K562 (cell line): ENCODE measurements at regions not wholly inside any gene's neighbourhood (a gene's known extent, or its start where the extent isn't known, plus 50 kb on each side); places are given as distances from the start of the nearest gene placed in this dataset.

ENCODE experiments used
- ATAC-seq: fragments of 200-7000 bp; cut with Tn5 transposase; 3 replicates; pipeline ENCODE4 v1.9.1; 2020; ENCODE audit warnings: moderate library complexity
- BruUV-seq: library from RNA; stranded (reverse); fragments of 400-500 nt; replicated peaks from 2 replicates; lab custom pipeline; 2021; lab: Mats Ljungman, UMichigan
- CTCF ChIA-PET: fragments of 300-600 bp; formaldehyde crosslinking; extraction: SDS; loops from one replicate; lab custom pipeline; 2021; ENCODE audit warnings: low intra/inter-chr PET ratio; lab: Yijun Ruan, JAX
- POLR2A ChIA-PET: fragments of 300-600, 350-650 bp; sonication (Branson Sonifier 250); formaldehyde crosslinking; extraction: SDS; loops from one replicate; lab custom pipeline; 2021; ENCODE audit warnings: antibody characterized with exemption, inconsistent platforms; lab: Yijun Ruan, JAX
- DNase-seq, 4 experiments: peaks; one replicate each; pipeline versions ENCODE4 v3.0.0 to v3.0.0-alpha.2; 2011 to 2018; ENCODE audit warnings: low spot score in 3 of 4, mixed read lengths in 3 of 4; ENCODE audit errors: extremely low read depth in 1 of 4
- FAIRE-seq: peaks from 2 replicates; lab custom pipeline; 2011; peaks lifted over from hg19 to GRCh38; lab: Jason Lieb, UNC
- H2AFZ ChIP-seq: 2 replicates; pipeline ENCODE4 v1.6.0; 2011; ENCODE audit warnings: low read depth, low read length, control low read depth, inconsistent platforms
- H3K27ac ChIP-seq: fragments of 200-600 bp; 3 replicates; pipeline ENCODE4 v1.8.0; 2011; ENCODE audit warnings: low read depth, mild to moderate bottlenecking, control low read depth, inconsistent platforms, low read length, moderate library complexity, mixed read lengths; ENCODE audit errors: extremely low read depth
- H3K27me3 ChIP-seq, 2 experiments: fragments of 300-600 bp in 1 of 2; 2 replicates in 1 of 2; 3 replicates in 1 of 2; pipeline versions ENCODE4 v1.6.0 to v1.8.0; 2011; ENCODE audit warnings: inconsistent platforms in 2 of 2, low read length in 2 of 2, mild to moderate bottlenecking in 1 of 2, mixed read lengths in 1 of 2, moderate library complexity in 1 of 2; ENCODE audit not compliant: control insufficient read depth in 2 of 2, insufficient read depth in 2 of 2
- H3K36me3 ChIP-seq: fragments of 300-600 bp; 3 replicates; pipeline ENCODE4 v1.8.0; 2011; ENCODE audit warnings: mild to moderate bottlenecking, low read length, inconsistent platforms; ENCODE audit not compliant: control insufficient read depth, insufficient read depth
- H3K4me1 ChIP-seq, 2 experiments: fragments of 200-600 bp in 1 of 2; replicated peaks in 1 of 2; 2 replicates in 1 of 2; 3 replicates in 1 of 2; pipeline versions ENCODE4 v1.5.1 to v1.8.0; 2011; ENCODE audit warnings: inconsistent platforms in 2 of 2, low read length in 2 of 2, mild to moderate bottlenecking in 1 of 2, mixed read lengths in 1 of 2, moderate library complexity in 1 of 2; ENCODE audit not compliant: control insufficient read depth in 2 of 2, insufficient read depth in 2 of 2
- H3K4me2 ChIP-seq: 2 replicates; pipeline ENCODE4 v1.6.1; 2011; ENCODE audit warnings: low read length, control low read depth, inconsistent platforms, mixed read lengths; ENCODE audit not compliant: insufficient read depth
- H3K4me3 ChIP-seq: fragments of 200-600 bp; sonication (generic), shearing (Covaris generic); 2 replicates; pipeline ENCODE4 v1.5.1; 2016; ENCODE audit warnings: control low read depth, inconsistent platforms
- H3K79me2 ChIP-seq: fragments of 200-600 bp; 3 replicates; pipeline ENCODE4 v1.8.0; 2011; ENCODE audit warnings: low read length, inconsistent platforms; ENCODE audit not compliant: control insufficient read depth, insufficient read depth
- H3K9ac ChIP-seq, 2 experiments: 2 replicates each; pipeline versions ENCODE4 v1.6.0 to v1.6.1; 2011; ENCODE audit warnings: low read depth in 2 of 2, low read length in 2 of 2, control low read depth in 1 of 2, inconsistent platforms in 1 of 2, mild to moderate bottlenecking in 1 of 2, mixed read lengths in 1 of 2; ENCODE audit not compliant: insufficient read depth in 1 of 2
- H3K9me1 ChIP-seq: one replicate; pipeline ENCODE4 v1.6.0; 2011; ENCODE audit warnings: inconsistent platforms, mild to moderate bottlenecking, low read length, moderate library complexity; ENCODE audit not compliant: control insufficient read depth, insufficient read depth
- H3K9me3 ChIP-seq: replicated peaks from 2 replicates; pipeline ENCODE4 v1.5.1; 2011; ENCODE audit warnings: low read depth, low read length, inconsistent platforms; ENCODE audit not compliant: control insufficient read depth, insufficient read depth
- H4K20me1 ChIP-seq: replicated peaks from 2 replicates; pipeline ENCODE4 v1.6.1; 2011; ENCODE audit warnings: low read length, inconsistent platforms, mixed read lengths; ENCODE audit not compliant: control insufficient read depth, insufficient read depth
- BRCA1 ChIP-seq, 2 experiments: fragments of 450-650 bp in 1 of 2; sonication (generic) in 1 of 2; formaldehyde crosslinking in 1 of 2; IDR thresholded peaks; 2 replicates each; pipeline versions ENCODE4 v1.5.0 to v1.6.1; 2017 to 2020; ENCODE audit warnings: mild to moderate bottlenecking in 1 of 2, missing genetic modification reagents in 1 of 2
- C11orf30 ChIP-seq: fragments of 450-650 bp; IDR thresholded peaks from 2 replicates; pipeline ENCODE4 v1.6.1; 2016; ENCODE audit warnings: low read depth, mild to moderate bottlenecking
- DLX4 ChIP-seq: fragments of 250-450 bp; sonication (Bioruptor Pico); IDR thresholded peaks from 2 replicates; pipeline ENCODE4 v1.6.1; 2021; ENCODE audit warnings: mild to moderate bottlenecking
- E2F5 ChIP-seq: sonication (generic); formaldehyde crosslinking; IDR thresholded peaks from 2 replicates; pipeline ENCODE4 v1.8.0; 2022; ENCODE audit warnings: mild to moderate bottlenecking, missing genetic modification reagents
- GATA2 ChIP-seq: sonication (generic); formaldehyde crosslinking; IDR thresholded peaks from 2 replicates; pipeline ENCODE4 v1.4.0; 2020; ENCODE audit warnings: mild to moderate bottlenecking, missing genetic modification reagents
- HNRNPH1 ChIP-seq: fragments of 200-400 bp; formaldehyde crosslinking; optimal IDR thresholded peaks from 2 replicates; pipeline ENCODE3; 2017; ENCODE audit warnings: low read depth, mild to moderate bottlenecking, low read length, moderate library complexity
- MECOM ChIP-seq: fragments of 250-450 bp; sonication (Bioruptor Pico); IDR thresholded peaks from 2 replicates; pipeline ENCODE4 v1.8.0; 2022; ENCODE audit warnings: inconsistent platforms
- NCOA6 ChIP-seq: fragments of 450-650 bp; IDR thresholded peaks from 2 replicates; pipeline ENCODE4 v1.6.1; 2017; ENCODE audit warnings: mild to moderate bottlenecking
- ZNF253 ChIP-seq: fragments of 250-450 bp; sonication (Bioruptor Pico); conservative IDR thresholded peaks from 2 replicates; pipeline ENCODE4 v1.6.1; 2021; ENCODE audit warnings: mild to moderate bottlenecking
- ZNF589 ChIP-seq: fragments of 200-800 bp; sonication (Bioruptor generic); IDR thresholded peaks from 2 replicates; pipeline ENCODE4 v1.6.1; 2016; ENCODE audit warnings: low read depth, missing genetic modification characterization, missing compliant biosample characterization
- WGBS: fragments of 100-300 bp; shearing (Covaris generic); methylation state at CpG from one replicate; pipeline ENCODE4 v1.1.6; 2016; ENCODE audit warnings: low coverage, mixed read lengths; ENCODE audit not compliant: insufficient coverage; ENCODE audit errors: missing lambda C conversion rate; 5-methylcytosine and 5-hydroxymethylcytosine counted together
- in situ Hi-C: fragments of 300-500 bp; cut with MboI; formaldehyde crosslinking; loops from 4 replicates; pipeline ENCODE4 v1.15.0; 2018; ENCODE audit warnings: inconsistent platforms, mixed read lengths
- intact Hi-C: fragments of 100-400 bp; cut with micrococcal nuclease; formaldehyde crosslinking; loops from 2 replicates; pipeline ENCODE4 v1.14.2; 2022
- TF ChIP-seq, protein P1 (sequence below), 2 experiments: fragments of 450-650 bp in 1 of 2; IDR thresholded peaks; 2 replicates each; pipeline ENCODE4 v1.6.1; 2011 to 2017; ENCODE audit warnings: low read depth in 2 of 2, antibody characterized with exemption in 1 of 2, borderline replicate concordance in 1 of 2, low read length in 1 of 2, mild to moderate bottlenecking in 1 of 2, mixed read lengths in 1 of 2; ENCODE audit not compliant: control insufficient read depth in 1 of 2

- ChIA-PET CTCF (no interaction called here), POLR2A (no interaction called here)
- BruUV-seq, result no TSS peak
These were observed 88.8 kb downstream of the BUD13 start for GRCh38 chr11:116683982-116684381.

DNA sequence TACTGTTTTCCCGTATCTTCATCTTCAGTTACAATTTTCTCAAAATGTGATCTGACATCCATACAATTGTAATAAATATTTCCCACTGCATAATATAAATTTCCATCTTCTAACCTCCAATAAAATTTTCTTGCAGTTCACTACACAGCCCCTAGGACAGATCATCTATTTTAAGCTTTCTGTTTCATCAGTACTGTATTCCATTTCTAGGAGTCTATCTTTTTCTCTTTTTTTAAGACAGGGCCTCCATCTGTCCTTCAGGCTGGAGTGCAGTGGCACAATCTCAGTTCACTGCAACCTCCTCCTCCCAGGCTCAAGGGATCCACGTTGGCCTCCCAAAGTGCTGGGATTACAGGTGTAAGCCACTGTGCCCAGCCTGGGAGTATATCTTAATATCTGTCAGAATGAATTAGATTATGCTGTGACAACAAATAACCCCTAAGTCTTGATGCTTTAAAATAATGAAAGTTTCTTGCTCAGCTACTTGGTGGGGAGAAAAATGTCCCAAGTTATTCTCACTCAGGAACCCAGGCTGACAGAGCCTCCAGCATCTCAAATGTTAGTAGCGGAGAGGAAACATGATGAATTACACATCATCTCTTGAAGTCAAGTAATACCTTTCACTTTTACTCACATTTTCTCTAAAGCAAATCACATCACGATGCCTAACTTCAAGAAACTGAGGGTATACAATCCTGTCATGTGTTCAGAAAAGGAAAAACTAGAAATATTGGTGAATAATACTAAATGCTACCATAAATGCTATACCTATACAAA lies 92.2 kb downstream of the BUD13 start:
- intact Hi-C loops, result no loop called here
- Histone ChIP-seq H3K79me2 (no peaks in the 10 kb centered on the region), H3K4me3 (no peak overlapping the region), H3K27me3 (no peaks in the 10 kb centered on the region), H3K9me3 (no peaks in the 10 kb centered on the region), H3K4me1 (no peaks in the 10 kb centered on the region), H3K9ac (no peak overlapping the region), H3K27ac (no peak overlapping the region), H2AFZ (no peak overlapping the region), H3K9me1 (no peaks in the 10 kb centered on the region), H3K4me2 (no peak overlapping the region), H3K36me3 (no peaks in the 10 kb centered on the region), H4K20me1 (no peaks in the 10 kb centered on the region)
- no peak for DNase-seq
- in situ Hi-C loops, result loop anchor here (10.0 to 25.0 kb wide), 3 partner anchors 686 to 1906 kb away; no protein-coding TSS in a partner anchor
- ChIA-PET POLR2A (no interaction called here), CTCF (no interaction called here)
- WGBS, result 0% methylated on average over 4 of the region's 4 CpGs
- no peak for ATAC-seq
- BruUV-seq, result no TSS peak
- FAIRE-seq, result no peak
- TF ChIP-seq E2F5 (CRISPR knock-in tag) (no peak), MECOM (no peak), BRCA1 (IDR thresholded peaks at IDR 0.05) (no peak), BRCA1 (CRISPR knock-in tag; IDR thresholded peaks at IDR 0.05) (no peak), GATA2 (CRISPR knock-in tag) (no peak), ZNF253 (CRISPR knock-in tag) (no peak), DLX4 (CRISPR knock-in tag) (no peak), NCOA6 (no peak), C11orf30 (no peak), ZNF589 (CRISPR knock-in tag) (no peak)
- TF ChIP-seq, protein P1, sequence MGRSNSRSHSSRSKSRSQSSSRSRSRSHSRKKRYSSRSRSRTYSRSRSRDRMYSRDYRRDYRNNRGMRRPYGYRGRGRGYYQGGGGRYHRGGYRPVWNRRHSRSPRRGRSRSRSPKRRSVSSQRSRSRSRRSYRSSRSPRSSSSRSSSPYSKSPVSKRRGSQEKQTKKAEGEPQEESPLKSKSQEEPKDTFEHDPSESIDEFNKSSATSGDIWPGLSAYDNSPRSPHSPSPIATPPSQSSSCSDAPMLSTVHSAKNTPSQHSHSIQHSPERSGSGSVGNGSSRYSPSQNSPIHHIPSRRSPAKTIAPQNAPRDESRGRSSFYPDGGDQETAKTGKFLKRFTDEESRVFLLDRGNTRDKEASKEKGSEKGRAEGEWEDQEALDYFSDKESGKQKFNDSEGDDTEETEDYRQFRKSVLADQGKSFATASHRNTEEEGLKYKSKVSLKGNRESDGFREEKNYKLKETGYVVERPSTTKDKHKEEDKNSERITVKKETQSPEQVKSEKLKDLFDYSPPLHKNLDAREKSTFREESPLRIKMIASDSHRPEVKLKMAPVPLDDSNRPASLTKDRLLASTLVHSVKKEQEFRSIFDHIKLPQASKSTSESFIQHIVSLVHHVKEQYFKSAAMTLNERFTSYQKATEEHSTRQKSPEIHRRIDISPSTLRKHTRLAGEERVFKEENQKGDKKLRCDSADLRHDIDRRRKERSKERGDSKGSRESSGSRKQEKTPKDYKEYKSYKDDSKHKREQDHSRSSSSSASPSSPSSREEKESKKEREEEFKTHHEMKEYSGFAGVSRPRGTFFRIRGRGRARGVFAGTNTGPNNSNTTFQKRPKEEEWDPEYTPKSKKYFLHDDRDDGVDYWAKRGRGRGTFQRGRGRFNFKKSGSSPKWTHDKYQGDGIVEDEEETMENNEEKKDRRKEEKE (IDR thresholded peaks at IDR 0.05; ENCODE audit: borderline replicate concordance in 1 of 2, control insufficient read depth in 1 of 2, low read depth in 2 of 2, low read length in 1 of 2), result no peak

More at GRCh38 chr11:116683982-116684381, 88.8 kb downstream of the BUD13 start:
- intact Hi-C loops, result no loop called here
- ATAC-seq, result no peak
- no peak overlapping the region for H3K9ac ChIP-seq
- 0% methylated on average over 3 of the region's 3 CpGs for WGBS
- no peak overlapping the region for H3K4me3 ChIP-seq
- H3K4me2 ChIP-seq, result no peak overlapping the region
- FAIRE-seq, result no peak
- no peak for TF ChIP-seq HNRNPH1
- TF ChIP-seq, all 486 proteins: peak for 0
- Histone ChIP-seq H2AFZ (no peak overlapping the region), H3K79me2 (no peaks in the 10 kb centered on the region), H3K36me3 (no peaks in the 10 kb centered on the region), H3K9me3 (no peaks in the 10 kb centered on the region), H3K27ac (no peak overlapping the region), H3K4me1 (no peaks in the 10 kb centered on the region), H3K9me1 (no peaks in the 10 kb centered on the region), H4K20me1 (0 out of 2 replicates have a peak, but pooled peaks cover 3% of the 10 kb centered on the region), H3K27me3 (no peaks in the 10 kb centered on the region)
- in situ Hi-C loops, result loop anchor here (10.0 to 25.0 kb wide), 3 partner anchors 689 to 1909 kb away; no protein-coding TSS in a partner anchor
- DNase-seq, result no peak
